GM19023 (cell line): ENCODE measurements at regions not wholly inside any gene's neighbourhood (a gene's known extent, or its start where the extent isn't known, plus 50 kb on each side); places are given as distances from the start of the nearest gene placed in this dataset.
"Not testable (repeated sequence)": the region's sequence is repeated elsewhere in the genome, so short reads cannot be mapped to it uniquely, and the experiment has no call there.

Experiments
- ATAC-seq: cut with Tn5 transposase; IDR thresholded peaks from one replicate; pipeline ENCODE4 v1.9.1; 2021; ENCODE audit warnings: mild to moderate bottlenecking, moderate library complexity; ENCODE audit not compliant: unreplicated experiment

- ATAC-seq, result no peak
Measured at GRCh38 chr2:23021311-23022120, 363.5 kb upstream of the KLHL29 start.

GRCh38 chr2:23023722-23024121, 361.3 kb upstream of the KLHL29 start:
- no peak for ATAC-seq

- no peak for ATAC-seq
Measured at GRCh38 chr2:23026671-23027070, 358.3 kb upstream of the KLHL29 start.

GRCh38 chr2:23027396-23027795, 357.6 kb upstream of the KLHL29 start:
- no peak for ATAC-seq

- no peak for ATAC-seq
Measured at GRCh38 chr2:23028106-23028505, 356.9 kb upstream of the KLHL29 start.

GRCh38 chr2:23029111-23029510, 355.9 kb upstream of the KLHL29 start:
- ATAC-seq, result no peak

GRCh38 chr2:23029951-23030350, 355.0 kb upstream of the KLHL29 start:
- no peak for ATAC-seq

GRCh38 chr2:23034996-23035395, 350.0 kb upstream of the KLHL29 start:
- no peak for ATAC-seq

GRCh38 chr2:23036629-23037028, 348.4 kb upstream of the KLHL29 start:
- no peak for ATAC-seq

GRCh38 chr2:23037596-23037995, 347.4 kb upstream of the KLHL29 start:
- ATAC-seq, result no peak

GRCh38 chr2:23041443-23041842, 343.5 kb upstream of the KLHL29 start:
- ATAC-seq, result no peak

GRCh38 chr2:23042216-23042906, 342.6 kb upstream of the KLHL29 start:
- no peak for ATAC-seq

GRCh38 chr2:23050388-23050787, 334.6 kb upstream of the KLHL29 start:
- ATAC-seq, result no peak

- ATAC-seq, result no peak
Measured at GRCh38 chr2:23053601-23054000, 331.4 kb upstream of the KLHL29 start.

GRCh38 chr2:23055251-23055650, 329.7 kb upstream of the KLHL29 start:
- ATAC-seq, result no peak

GRCh38 chr2:23056846-23057245, 328.1 kb upstream of the KLHL29 start:
- not testable (repeated sequence) for ATAC-seq

GRCh38 chr2:23058435-23058834, 326.5 kb upstream of the KLHL29 start:
- ATAC-seq, result no peak

- no peak for ATAC-seq
Measured at GRCh38 chr2:23065210-23065609, 319.8 kb upstream of the KLHL29 start.

GRCh38 chr2:23065936-23066335, 319.0 kb upstream of the KLHL29 start:
- no peak for ATAC-seq

GRCh38 chr2:23066686-23067085, 318.3 kb upstream of the KLHL29 start:
- ATAC-seq, result no peak

GRCh38 chr2:23069156-23069555, 315.8 kb upstream of the KLHL29 start:
- no peak for ATAC-seq

- no peak for ATAC-seq
Measured at GRCh38 chr2:23069923-23070322, 315.1 kb upstream of the KLHL29 start.
